Fibroblast of lung (primary cell): ENCODE measurements at regions not wholly inside any gene's neighbourhood (a gene's known extent, or its start where the extent isn't known, plus 50 kb on each side); places are given as distances from the start of the nearest gene placed in this dataset.

Experiments used
- DNase-seq, 2 donors: peaks; one replicate each; pipeline versions ENCODE4 v3.0.0 to v3.0.0-alpha.2; 2010; ENCODE audit warnings: low read depth in 2 of 2
- H2AFZ ChIP-seq: 2 replicates; pipeline ENCODE4 v1.5.1; 2012; ENCODE audit warnings: low read length, control low read depth, inconsistent platforms
- H3K27ac ChIP-seq: 2 replicates; pipeline ENCODE4 v1.5.1; 2011; ENCODE audit warnings: low read length, control low read depth; ENCODE audit not compliant: insufficient read depth
- H3K27me3 ChIP-seq: 2 replicates; pipeline ENCODE4 v1.5.1; 2011; ENCODE audit warnings: mild to moderate bottlenecking, low read length; ENCODE audit not compliant: control insufficient read depth, insufficient read depth
- H3K36me3 ChIP-seq: 2 replicates; pipeline ENCODE4 v1.5.1; 2011; ENCODE audit warnings: low read length; ENCODE audit not compliant: control insufficient read depth, insufficient read depth
- H3K4me1 ChIP-seq: 2 replicates; pipeline ENCODE4 v1.5.1; 2011; ENCODE audit warnings: low read length; ENCODE audit not compliant: control insufficient read depth, insufficient read depth; ENCODE audit errors: extremely low read depth
- H3K4me2 ChIP-seq: 2 replicates; pipeline ENCODE4 v1.5.1; 2011; ENCODE audit warnings: low read length, control low read depth; ENCODE audit not compliant: insufficient read depth; ENCODE audit errors: extremely low read depth
- H3K4me3 ChIP-seq, 4 experiments: fragments of 200-600 bp in 1 of 4; sonication (generic) in 1 of 4; replicated peaks in 1 of 4; 2 replicates each; pipeline ENCODE4 v1.5.1; 2011 to 2016; ENCODE audit warnings: low read length in 4 of 4, low read depth in 3 of 4, mild to moderate bottlenecking in 3 of 4, control low read depth in 2 of 4, inconsistent platforms in 1 of 4, mixed read lengths in 1 of 4; ENCODE audit not compliant: insufficient read depth in 1 of 4; ENCODE audit errors: control extremely low read depth in 1 of 4
- H3K79me2 ChIP-seq: 2 replicates; pipeline ENCODE4 v1.5.1; 2012; ENCODE audit warnings: mild to moderate bottlenecking, low read length, inconsistent platforms; ENCODE audit not compliant: control insufficient read depth, insufficient read depth
- H3K9ac ChIP-seq: 2 replicates; pipeline ENCODE4 v1.5.1; 2011; ENCODE audit warnings: mild to moderate bottlenecking, low read length, control low read depth; ENCODE audit not compliant: insufficient read depth
- H3K9me3 ChIP-seq: 2 replicates; pipeline ENCODE4 v1.5.1; 2012; ENCODE audit warnings: low read depth, low read length; ENCODE audit not compliant: control insufficient read depth, insufficient read depth
- H4K20me1 ChIP-seq: 2 replicates; pipeline ENCODE4 v1.5.1; 2011; ENCODE audit warnings: low read length; ENCODE audit not compliant: control insufficient read depth, insufficient read depth; ENCODE audit errors: extremely low read depth
- EZH2 ChIP-seq: IDR thresholded peaks from 2 replicates; pipeline ENCODE4 v1.5.1; 2012; ENCODE audit warnings: low read length, control low read depth, mild to moderate bottlenecking; ENCODE audit errors: missing control alignments
- TF ChIP-seq, protein P1 (sequence below), 2 donors: IDR thresholded peaks in 1 of 2; conservative IDR thresholded peaks in 1 of 2; 1 replicate in 1 of 2; 2 replicates in 1 of 2; pipeline ENCODE4 v1.5.1; 2011 to 2012; ENCODE audit warnings: low read length in 2 of 2, control low read depth in 1 of 2, inconsistent platforms in 1 of 2, low read depth in 1 of 2, mild to moderate bottlenecking in 1 of 2

DNA sequence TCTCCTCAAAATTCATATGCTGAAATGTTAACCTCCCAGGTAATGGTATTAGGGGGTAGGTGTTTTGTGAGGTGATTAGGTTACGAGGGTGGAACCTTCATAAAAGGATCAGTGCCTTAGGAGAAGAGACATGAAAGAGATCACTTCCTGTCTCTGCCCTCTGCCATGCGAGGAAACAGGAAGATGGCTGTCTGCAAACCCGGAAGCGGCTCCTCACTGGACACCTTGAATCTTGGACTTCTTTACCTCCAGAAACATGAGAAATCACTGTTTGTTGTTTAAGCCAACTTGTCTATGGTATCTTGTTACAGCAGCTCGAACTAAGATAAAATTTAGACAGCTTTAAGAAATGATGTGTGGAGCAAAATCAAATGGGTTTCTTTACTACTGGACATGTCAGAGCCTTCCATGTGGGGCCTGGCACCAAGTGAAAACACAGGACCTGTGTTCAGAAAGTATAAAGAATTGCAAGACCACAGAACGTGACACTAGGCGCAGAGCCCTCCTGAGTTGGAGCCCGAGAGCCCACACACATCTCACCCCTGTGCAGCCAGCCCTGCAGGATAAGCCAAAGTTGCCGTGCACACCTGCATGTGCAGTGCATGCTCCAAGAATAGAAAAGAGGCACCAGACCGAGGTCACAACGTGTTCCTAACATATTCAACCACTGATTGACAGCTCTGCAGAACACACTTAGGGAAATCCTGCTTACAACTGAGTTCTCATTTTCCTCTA, 112.5 kb upstream of the UQCRFS1 start:
- Histone ChIP-seq H3K36me3 (no peaks in the 10 kb centered on the region), H3K4me3 (no peak overlapping the region), H3K4me1 (no peaks in the 10 kb centered on the region), H3K27ac (no peak overlapping the region), H4K20me1 (no peaks in the 10 kb centered on the region), H3K4me2 (no peak overlapping the region), H3K9ac (no peak overlapping the region), H3K27me3 (no peaks in the 10 kb centered on the region), H2AFZ (no peak overlapping the region), H3K9me3 (no peaks in the 10 kb centered on the region), H3K79me2 (no peaks in the 10 kb centered on the region)
- TF ChIP-seq, protein P1, sequence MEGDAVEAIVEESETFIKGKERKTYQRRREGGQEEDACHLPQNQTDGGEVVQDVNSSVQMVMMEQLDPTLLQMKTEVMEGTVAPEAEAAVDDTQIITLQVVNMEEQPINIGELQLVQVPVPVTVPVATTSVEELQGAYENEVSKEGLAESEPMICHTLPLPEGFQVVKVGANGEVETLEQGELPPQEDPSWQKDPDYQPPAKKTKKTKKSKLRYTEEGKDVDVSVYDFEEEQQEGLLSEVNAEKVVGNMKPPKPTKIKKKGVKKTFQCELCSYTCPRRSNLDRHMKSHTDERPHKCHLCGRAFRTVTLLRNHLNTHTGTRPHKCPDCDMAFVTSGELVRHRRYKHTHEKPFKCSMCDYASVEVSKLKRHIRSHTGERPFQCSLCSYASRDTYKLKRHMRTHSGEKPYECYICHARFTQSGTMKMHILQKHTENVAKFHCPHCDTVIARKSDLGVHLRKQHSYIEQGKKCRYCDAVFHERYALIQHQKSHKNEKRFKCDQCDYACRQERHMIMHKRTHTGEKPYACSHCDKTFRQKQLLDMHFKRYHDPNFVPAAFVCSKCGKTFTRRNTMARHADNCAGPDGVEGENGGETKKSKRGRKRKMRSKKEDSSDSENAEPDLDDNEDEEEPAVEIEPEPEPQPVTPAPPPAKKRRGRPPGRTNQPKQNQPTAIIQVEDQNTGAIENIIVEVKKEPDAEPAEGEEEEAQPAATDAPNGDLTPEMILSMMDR (conservative IDR thresholded peaks at IDR 0.05 in 1 of 2, IDR thresholded peaks at IDR 0.05 in 1 of 2; ENCODE audit: low read depth in 1 of 2, low read length in 2 of 2) = no peak
- TF ChIP-seq EZH2 = no peak
- DNase-seq = no peak

DNA sequence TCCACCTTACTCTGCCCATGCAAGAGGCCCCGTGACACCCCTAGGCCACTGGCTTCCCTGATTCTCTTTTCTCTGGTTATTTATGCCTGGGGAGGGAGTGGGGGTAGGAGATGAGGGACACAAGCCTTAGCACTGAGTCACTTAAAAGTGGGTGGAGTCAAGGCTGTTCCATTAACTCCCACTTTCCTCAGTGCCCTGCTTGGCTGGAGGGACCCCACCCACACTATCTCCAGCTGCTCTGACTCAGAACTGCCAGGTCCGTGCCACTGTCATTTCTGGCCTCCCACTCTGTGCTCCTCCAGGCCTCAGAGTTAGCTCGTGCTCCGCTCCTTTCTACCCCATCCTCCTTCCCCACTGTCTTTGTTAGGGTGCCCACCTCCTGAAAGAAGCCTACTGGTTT, 113.4 kb upstream of the UQCRFS1 start:
- no peaks in the 10 kb centered on the region for H3K9me3 ChIP-seq
- H4K20me1 ChIP-seq = no peaks in the 10 kb centered on the region
- no peaks in the 10 kb centered on the region for H3K79me2 ChIP-seq
- no peaks in the 10 kb centered on the region for H3K27me3 ChIP-seq
- H3K27ac ChIP-seq = no peak overlapping the region
- no peak overlapping the region for H3K4me3 ChIP-seq
- H2AFZ ChIP-seq = no peak overlapping the region
- TF ChIP-seq, protein P1 (conservative IDR thresholded peaks at IDR 0.05 in 1 of 2, IDR thresholded peaks at IDR 0.05 in 1 of 2; ENCODE audit: low read depth in 1 of 2, low read length in 2 of 2) = no peak
- TF ChIP-seq EZH2 = no peak
- no peak overlapping the region for H3K9ac ChIP-seq
- no peak for DNase-seq
- no peaks in the 10 kb centered on the region for H3K4me1 ChIP-seq
- H3K4me2 ChIP-seq = no peak overlapping the region
- no peaks in the 10 kb centered on the region for H3K36me3 ChIP-seq

DNA sequence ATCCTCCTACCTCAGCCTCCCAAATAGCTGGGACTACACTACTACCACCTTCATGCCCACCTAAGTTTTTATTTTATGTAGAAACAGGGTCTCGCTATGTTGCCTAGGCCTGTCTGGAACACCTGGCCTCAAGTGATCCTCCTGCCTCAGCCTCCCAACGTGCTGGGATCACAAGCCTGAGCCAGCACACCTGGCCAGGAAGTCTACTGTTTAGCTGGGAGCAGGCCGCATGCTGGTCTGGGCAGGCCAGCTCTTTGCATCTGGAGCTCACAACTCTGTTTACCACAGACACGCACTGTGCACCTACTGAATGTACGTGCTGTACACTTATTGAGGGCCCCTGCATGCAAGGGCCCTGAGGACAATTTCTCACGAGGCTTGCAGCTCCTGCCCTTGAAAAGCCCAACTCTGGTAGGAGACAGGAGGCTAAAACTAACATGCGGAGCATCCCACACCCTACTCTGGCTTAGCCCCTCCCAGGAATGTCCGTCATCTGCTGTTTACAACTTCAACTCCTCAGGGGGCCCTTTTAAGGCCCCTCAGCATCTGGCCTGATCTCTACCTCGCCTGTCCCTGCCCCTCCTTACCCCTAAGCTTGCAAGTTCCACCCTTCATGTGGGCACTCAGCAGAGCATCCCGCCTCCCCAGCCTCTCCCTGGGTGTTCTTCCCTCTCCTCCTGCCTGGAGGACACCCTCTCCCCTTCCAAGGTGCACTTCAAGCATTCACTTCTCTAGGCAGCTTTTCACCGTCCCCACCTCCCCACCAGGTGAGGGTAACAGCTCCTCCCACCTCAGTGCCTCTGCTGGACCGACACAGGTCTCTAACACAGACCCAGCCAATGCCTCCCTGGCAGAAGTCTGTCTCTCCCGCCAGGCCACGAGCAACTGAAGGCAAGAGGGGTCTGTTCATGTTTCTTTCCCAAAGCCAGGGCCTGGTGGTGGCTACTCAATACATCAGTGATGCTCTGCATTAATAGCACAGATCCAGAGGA, 114.2 kb upstream of the UQCRFS1 start:
- DNase-seq = no peak
- TF ChIP-seq, protein P1 (conservative IDR thresholded peaks at IDR 0.05 in 1 of 2, IDR thresholded peaks at IDR 0.05 in 1 of 2; ENCODE audit: low read depth in 1 of 2, low read length in 2 of 2) = no peak
- TF ChIP-seq EZH2 = no peak

More for the DNA sequence above, 114.2 kb upstream of the UQCRFS1 start:
- Histone ChIP-seq H2AFZ (no peak overlapping the region), H3K79me2 (no peaks in the 10 kb centered on the region), H3K4me3 (no peak overlapping the region), H3K4me2 (no peak overlapping the region), H4K20me1 (no peaks in the 10 kb centered on the region), H3K9me3 (no peaks in the 10 kb centered on the region), H3K27me3 (no peaks in the 10 kb centered on the region), H3K27ac (no peak overlapping the region), H3K9ac (no peak overlapping the region), H3K4me1 (no peaks in the 10 kb centered on the region), H3K36me3 (no peaks in the 10 kb centered on the region)
